ENCODE measurements at regions not wholly inside any gene's neighbourhood (a gene's known extent, or its start where the extent isn't known, plus 50 kb on each side); places are given as distances from the start of the nearest gene placed in this dataset.

- Histone ChIP-seq H3K14ac (replicated peaks; ENCODE audit: low read depth, low read length) (no peak overlapping the region), H2AFZ (replicated peaks; ENCODE audit: low read length, poor library complexity) (no peak overlapping the region), H3K4me1 (ENCODE audit: control insufficient read depth, insufficient read depth, low read length) (no peaks in the 10 kb centered on the region), H2BK5ac (ENCODE audit: low read depth, low read length, poor library complexity, severe bottlenecking) (no peak overlapping the region), H3K18ac (ENCODE audit: low read depth, low read length) (no peak overlapping the region), H2BK15ac (ENCODE audit: low read depth, low read length) (no peak overlapping the region), H3K4me3 (ENCODE audit: insufficient read depth, low read depth, low read length) (no peak overlapping the region), H3K9ac (ENCODE audit: low read depth, low read length) (no peak overlapping the region), H3K56ac (ENCODE audit: extremely low read depth, insufficient read depth, low read length) (no peak overlapping the region), H3K9me3 (ENCODE audit: control insufficient read depth, insufficient read depth, low read length) (0 out of 2 replicates have a peak, but pooled peaks cover 2% of the 10 kb centered on the region), H2BK20ac (ENCODE audit: low read depth, low read length) (no peak overlapping the region), H3K27me3 (ENCODE audit: control insufficient read depth, insufficient read depth, low read length) (no peaks in the 10 kb centered on the region), H3K23ac (ENCODE audit: low read depth, low read length) (no peak overlapping the region), H3K27ac (ENCODE audit: insufficient read depth, low read length) (no peak overlapping the region), H4K20me1 (ENCODE audit: insufficient read depth, low read length) (no peaks in the 10 kb centered on the region), H2AK5ac (ENCODE audit: low read depth, low read length) (no peak overlapping the region), H3K9me1 (ENCODE audit: insufficient read depth, low read length) (no peaks in the 10 kb centered on the region), H4K5ac (ENCODE audit: low read depth, low read length) (no peak overlapping the region), H3K4me2 (ENCODE audit: low read depth, low read length) (no peak overlapping the region), H4K91ac (ENCODE audit: insufficient read depth, low read depth, low read length) (no peak overlapping the region), H2AK9ac (replicated peaks; ENCODE audit: low read depth, low read length, poor library complexity) (no peak overlapping the region), H2BK120ac (ENCODE audit: low read depth, low read length) (no peak overlapping the region), H4K8ac (ENCODE audit: low read depth in 2 of 2, low read length in 2 of 2) (no peak overlapping the region), H3K79me1 (ENCODE audit: low read depth in 1 of 2, low read length in 2 of 2) (no peaks in the 10 kb centered on the region), H3K4ac (ENCODE audit: low read depth, low read length) (no peak overlapping the region), H3K36me3 (ENCODE audit: control insufficient read depth, insufficient read depth, low read length) (no peaks in the 10 kb centered on the region)
- DNase-seq (no peak), ATAC-seq (ENCODE audit: low read depth) (no peak)
- in situ Hi-C loops (cut with MboI; ENCODE audit: low sequenced_read_pairs): no loop called here
- TF ChIP-seq MAZ (IDR thresholded peaks at IDR 0.05; ENCODE audit: borderline replicate concordance, low read depth, low read length): no peak
- ChIA-PET CTCF (no interaction called here), POLR2A (ENCODE audit: unreplicated experiment) (no interaction called here)
- no TSS peak for BruUV-seq (replicated peaks)
- dilution Hi-C loops (cut with HindIII; ENCODE audit: low sequenced_read_pairs, unreplicated experiment): no loop called here
- intact Hi-C loops (cut with micrococcal nuclease): no loop called here
- no CpG with 5 or more reads among the region's 4 CpGs for WGBS, 2 experiments (ENCODE audit: extremely low coverage in 2 of 2, insufficient read length in 1 of 2)
Measured at GRCh38 chr20:52675375-52675774, 296.8 kb upstream of the TSHZ2 start.

Measured in IMR-90 (cell line).